HG03520 (cell line): ENCODE measurements at regions not wholly inside any gene's neighbourhood (a gene's known extent, or its start where the extent isn't known, plus 50 kb on each side); places are given as distances from the start of the nearest gene placed in this dataset.
A peak's percentile ranks its signal among the peaks of the same experiment; 100 is the strongest.
"Not testable (repeated sequence)": the region's sequence is repeated elsewhere in the genome, so short reads cannot be mapped to it uniquely, and the experiment has no call there.

Experiments
- ATAC-seq: cut with Tn5 transposase; IDR thresholded peaks from one replicate; pipeline ENCODE4 v1.9.1; 2021; ENCODE audit warnings: mild to moderate bottlenecking, moderate library complexity; ENCODE audit not compliant: unreplicated experiment

- no peak for ATAC-seq
Observed at GRCh38 chr1:173300061-173301044, 93.2 kb upstream of the TNFSF4 start.

DNA sequence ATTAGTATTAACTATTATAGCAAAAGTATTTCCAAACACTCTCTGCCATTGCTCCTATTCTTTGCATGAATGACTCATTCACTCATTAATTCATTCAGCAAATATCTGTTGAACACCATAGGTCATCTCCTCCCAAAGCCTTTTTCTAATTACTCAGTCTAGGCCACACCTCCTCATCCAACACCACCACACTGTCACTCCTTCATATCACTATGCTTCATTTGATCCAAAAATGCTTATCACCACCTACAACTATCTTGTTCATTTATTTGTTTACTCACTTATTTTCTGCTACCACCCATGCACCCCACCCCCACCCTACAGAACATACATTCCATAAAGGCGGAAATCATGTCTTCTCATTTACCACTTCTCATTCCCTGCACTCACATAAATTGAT, 94.4 kb upstream of the TNFSF4 start:
- ATAC-seq = no peak

GRCh38 chr1:173302366-173302765, 95.2 kb upstream of the TNFSF4 start:
- no peak for ATAC-seq

DNA sequence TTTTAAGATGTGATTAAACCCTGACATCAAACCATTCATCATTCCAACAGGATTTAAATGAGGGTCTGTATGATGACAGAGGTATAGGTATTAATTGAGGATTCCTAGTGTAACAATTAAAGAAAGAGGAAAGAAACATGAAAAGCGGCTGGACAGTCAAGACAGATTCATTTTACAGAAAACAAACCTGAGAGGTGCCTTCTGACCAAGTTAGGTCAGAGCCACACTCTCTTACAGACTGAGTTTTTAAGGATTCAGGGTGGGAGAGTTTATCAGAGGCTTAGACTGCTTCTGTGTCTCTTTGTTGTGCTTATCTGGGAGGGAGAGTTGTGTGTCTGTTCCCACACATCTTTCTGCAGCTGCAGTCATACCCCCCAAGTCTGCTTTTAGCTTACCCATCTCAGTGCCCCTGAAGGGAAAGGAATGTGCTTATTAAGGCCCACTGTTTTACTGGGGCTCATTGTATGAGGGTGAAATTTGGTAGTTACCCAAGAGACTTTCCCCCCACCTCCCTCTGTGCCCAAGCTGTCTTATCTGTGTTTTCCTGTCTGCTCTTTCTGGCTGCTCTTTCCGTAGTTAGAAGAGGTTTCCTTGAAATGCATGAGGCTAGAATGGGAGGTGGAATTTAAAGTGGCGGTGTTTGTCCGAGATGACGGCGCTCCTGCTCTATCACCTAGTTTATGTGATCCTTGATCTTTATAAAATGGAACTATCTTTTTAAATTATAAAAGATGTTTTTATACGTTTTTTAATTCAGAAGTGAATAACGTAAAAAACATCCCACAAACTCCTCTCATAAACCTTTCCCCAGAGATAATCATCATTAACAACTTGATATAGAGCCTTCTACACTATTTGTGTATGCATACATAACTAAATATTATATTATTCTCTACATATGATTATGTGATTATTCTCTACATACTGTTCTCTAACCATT, 96.0 kb upstream of the TNFSF4 start:
- no peak for ATAC-seq

- no peak for ATAC-seq
Observed at GRCh38 chr1:173303984-173304383, 96.9 kb upstream of the TNFSF4 start.

- ATAC-seq = no peak
Observed at GRCh38 chr1:173304529-173305227, 97.5 kb upstream of the TNFSF4 start.

DNA sequence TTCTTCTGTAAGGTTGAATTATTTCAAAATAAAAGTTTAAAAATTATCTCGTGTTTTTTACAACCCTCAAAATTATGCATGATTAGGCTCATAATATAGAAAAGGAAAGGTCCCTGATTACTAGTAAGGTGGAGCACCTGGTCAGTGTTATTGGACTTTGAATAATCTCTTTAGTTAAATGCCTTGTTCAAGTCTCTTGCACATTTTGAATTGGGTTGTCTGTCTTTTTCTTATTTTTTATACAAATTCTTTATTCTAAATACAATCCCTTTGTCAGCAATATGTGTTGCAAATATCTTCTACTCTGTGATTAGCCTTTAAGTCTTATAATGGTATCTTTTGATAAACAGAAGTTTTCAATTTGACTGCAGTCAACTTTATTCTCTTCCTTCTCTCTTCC, 100.7 kb upstream of the TNFSF4 start:
- ATAC-seq = no peak

DNA sequence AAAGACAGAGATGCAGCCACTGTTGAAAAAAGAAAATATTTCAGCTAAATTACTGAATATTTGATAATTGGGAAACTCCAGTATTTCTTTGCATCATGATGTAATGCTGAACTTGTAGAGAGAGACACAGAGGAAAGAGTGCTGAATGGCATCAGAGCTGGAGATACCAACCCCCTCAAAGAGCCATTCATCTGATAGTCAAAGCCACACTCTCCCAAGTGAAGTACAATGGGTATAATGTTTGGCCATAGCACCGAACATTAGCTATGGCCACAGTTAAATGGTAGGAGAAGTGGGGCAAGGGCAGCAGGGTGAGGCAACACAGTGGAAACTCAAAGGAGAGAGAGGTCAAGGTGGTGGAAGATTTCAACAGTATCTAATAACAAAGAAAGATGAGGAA, 107.5 kb upstream of the TNFSF4 start:
- ATAC-seq = no peak

DNA sequence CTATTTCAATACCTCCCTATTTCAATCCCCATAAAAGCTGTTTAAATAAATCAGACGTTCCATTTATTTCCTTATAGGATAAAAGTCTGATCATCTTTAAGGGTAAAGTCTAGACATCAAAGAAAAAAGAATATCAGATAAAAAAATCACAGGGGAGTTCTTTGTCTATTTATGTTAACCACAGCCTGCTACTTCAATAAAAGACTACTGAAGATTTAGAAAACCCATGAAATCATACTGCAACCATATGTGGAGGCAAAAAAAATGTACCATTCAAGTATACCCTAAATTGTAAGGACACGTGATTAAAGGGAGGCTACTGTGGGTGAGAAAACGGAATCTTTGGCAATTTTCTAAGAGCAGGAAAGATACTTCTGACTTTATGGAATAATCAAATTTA, 108.2 kb upstream of the TNFSF4 start:
- no peak for ATAC-seq

- no peak for ATAC-seq
Observed at GRCh38 chr1:173318788-173319187, 111.7 kb upstream of the TNFSF4 start.

DNA sequence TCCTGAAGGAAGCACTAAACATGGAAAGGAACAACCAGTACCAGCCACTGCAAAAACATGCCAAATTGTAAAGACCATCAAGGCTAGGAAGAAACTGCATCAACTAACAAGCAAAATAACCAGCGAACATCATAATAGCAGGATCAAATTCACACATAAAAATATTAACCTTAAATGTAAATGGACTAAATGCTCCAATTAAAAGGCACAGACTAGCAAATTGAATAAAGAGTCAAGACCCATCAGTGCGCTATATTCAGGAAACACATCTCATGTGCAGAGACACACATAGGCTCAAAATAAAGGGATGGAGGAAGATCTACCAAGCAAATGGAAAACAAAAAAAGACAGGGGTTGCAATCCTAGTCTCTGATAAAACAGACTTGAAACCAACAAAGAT, 117.2 kb upstream of the TNFSF4 start:
- ATAC-seq = not testable (repeated sequence)

GRCh38 chr1:173327987-173328386, 120.9 kb upstream of the TNFSF4 start:
- ATAC-seq = not testable (repeated sequence)

DNA sequence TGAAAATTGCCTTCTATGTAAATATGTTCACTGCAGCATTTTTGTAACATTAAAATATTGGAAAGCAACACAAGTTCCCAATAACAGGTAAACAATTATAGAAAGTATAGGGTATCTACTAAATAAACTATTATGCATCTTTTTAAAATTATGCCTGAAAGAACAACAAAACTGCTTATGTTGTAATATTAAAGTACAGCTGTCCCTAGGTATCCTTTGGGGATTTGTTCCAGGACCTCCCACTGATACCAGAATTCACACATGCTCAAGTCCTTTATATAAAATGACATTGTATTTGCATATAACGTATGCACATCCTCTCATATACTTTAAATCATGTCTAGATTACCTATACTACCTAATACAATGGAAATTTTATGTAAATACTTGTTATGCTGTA, 121.8 kb upstream of the TNFSF4 start:
- ATAC-seq = no peak

GRCh38 chr1:173329726-173330125, 122.6 kb upstream of the TNFSF4 start:
- ATAC-seq = no peak

GRCh38 chr1:173330149-173330951, 123.2 kb upstream of the TNFSF4 start:
- ATAC-seq = no peak

- ATAC-seq = not testable (repeated sequence)
Observed at GRCh38 chr1:173330952-173331548, 123.9 kb upstream of the TNFSF4 start.

DNA sequence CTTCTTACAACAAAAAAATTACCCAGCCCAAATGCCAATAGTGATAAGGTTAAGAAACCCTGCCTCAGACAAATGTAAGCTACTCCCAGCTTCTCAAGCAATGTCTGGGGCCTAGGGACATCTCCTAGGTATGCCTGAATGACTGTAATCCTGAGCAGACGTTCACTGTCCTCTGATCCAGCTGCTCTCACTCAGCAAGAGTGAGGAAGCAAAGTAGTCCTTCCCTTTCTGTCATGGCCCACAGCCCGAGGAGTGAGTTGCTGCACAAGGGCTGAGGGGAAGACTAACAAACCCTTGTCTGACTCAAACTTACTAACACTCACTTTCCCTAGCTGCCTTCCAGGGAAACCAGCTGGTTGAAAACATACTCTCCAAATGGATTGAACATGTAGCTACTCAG, 124.9 kb upstream of the TNFSF4 start:
- no peak for ATAC-seq

DNA sequence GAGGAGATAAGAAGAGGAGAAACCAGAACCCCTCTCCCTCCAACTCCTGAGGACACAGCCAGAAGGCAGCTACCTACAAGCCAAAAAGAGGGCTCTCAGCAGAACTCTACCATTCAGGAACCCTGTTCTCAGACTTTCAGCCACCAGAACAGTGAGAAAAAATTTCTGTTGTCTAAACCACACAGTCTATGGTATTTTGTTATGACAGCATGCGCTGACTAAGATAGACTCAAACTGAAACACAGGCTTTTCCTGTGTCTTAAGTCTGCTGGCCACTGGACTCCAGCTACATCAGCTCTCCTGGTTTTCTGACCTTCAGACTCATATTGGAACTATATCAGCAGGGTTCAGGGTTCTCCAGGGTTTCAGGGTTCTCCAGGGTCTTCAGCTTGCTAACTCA, 126.5 kb upstream of the TNFSF4 start:
- ATAC-seq = peak; percentile 81

DNA sequence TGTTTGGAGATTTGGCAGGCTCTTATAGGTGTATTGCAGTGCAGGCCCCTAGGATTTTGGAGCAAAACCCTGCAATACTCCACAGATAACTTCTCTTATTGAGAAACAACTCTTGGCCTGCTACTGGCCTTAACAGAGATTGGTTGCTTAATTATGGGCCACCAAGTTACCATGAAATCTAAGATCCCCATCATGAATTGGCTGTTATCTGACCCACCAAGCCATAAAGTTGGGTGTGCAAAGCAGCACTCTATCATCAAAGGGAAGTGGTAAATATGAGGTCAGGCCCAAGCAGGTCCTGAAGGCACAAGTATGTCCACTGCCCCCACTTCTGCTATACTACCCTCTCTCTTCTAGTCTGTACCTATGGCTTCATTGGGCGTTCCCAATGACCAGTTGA, 130.0 kb upstream of the TNFSF4 start:
- no peak for ATAC-seq

GRCh38 chr1:173341307-173341706, 134.2 kb upstream of the TNFSF4 start:
- no peak for ATAC-seq
